OCI-LY3 (cell line): ENCODE measurements at regions not wholly inside any gene's neighbourhood (a gene's known extent, or its start where the extent isn't known, plus 50 kb on each side); places are given as distances from the start of the nearest gene placed in this dataset.

Experiments
- EZH2phosphoT487 ChIP-seq: fragments of 200-600 bp; shearing (Covaris generic); IDR thresholded peaks from 2 replicates; pipeline ENCODE4 v1.6.1; 2018; ENCODE audit warnings: antibody characterized with exemption, mixed run types, low read depth
- TF ChIP-seq, protein P1 (sequence below): fragments of 200-600, 300-600 bp; sonication (generic); IDR thresholded peaks from 2 replicates; pipeline ENCODE4 v1.5.1; 2014; ENCODE audit warnings: antibody characterized with exemption, low read length, low read depth

DNA sequence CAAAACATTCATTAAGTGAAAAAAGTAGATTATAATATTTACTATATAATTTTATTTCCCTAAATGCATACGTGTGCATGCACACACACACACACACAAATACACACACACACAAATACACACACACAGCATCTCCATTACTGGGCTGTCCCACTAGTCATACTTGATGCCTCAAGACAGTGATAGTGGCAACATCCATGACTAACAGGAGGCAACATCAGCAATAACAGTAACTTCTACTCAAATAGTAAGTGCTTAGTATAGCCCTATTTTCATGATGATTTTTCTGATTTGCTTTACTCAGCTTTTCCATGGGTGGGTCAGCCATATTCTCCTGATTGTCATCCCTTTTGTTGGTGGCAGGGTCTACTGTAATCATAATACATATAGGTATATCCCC is 325.9 kb upstream of the TEX13C start:
- TF ChIP-seq, protein P1, sequence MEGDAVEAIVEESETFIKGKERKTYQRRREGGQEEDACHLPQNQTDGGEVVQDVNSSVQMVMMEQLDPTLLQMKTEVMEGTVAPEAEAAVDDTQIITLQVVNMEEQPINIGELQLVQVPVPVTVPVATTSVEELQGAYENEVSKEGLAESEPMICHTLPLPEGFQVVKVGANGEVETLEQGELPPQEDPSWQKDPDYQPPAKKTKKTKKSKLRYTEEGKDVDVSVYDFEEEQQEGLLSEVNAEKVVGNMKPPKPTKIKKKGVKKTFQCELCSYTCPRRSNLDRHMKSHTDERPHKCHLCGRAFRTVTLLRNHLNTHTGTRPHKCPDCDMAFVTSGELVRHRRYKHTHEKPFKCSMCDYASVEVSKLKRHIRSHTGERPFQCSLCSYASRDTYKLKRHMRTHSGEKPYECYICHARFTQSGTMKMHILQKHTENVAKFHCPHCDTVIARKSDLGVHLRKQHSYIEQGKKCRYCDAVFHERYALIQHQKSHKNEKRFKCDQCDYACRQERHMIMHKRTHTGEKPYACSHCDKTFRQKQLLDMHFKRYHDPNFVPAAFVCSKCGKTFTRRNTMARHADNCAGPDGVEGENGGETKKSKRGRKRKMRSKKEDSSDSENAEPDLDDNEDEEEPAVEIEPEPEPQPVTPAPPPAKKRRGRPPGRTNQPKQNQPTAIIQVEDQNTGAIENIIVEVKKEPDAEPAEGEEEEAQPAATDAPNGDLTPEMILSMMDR, result no peak
- no peak for TF ChIP-seq EZH2phosphoT487
